ENCODE measurements at regions not wholly inside any gene's neighbourhood (a gene's known extent, or its start where the extent isn't known, plus 50 kb on each side); places are given as distances from the start of the nearest gene placed in this dataset.

DNA sequence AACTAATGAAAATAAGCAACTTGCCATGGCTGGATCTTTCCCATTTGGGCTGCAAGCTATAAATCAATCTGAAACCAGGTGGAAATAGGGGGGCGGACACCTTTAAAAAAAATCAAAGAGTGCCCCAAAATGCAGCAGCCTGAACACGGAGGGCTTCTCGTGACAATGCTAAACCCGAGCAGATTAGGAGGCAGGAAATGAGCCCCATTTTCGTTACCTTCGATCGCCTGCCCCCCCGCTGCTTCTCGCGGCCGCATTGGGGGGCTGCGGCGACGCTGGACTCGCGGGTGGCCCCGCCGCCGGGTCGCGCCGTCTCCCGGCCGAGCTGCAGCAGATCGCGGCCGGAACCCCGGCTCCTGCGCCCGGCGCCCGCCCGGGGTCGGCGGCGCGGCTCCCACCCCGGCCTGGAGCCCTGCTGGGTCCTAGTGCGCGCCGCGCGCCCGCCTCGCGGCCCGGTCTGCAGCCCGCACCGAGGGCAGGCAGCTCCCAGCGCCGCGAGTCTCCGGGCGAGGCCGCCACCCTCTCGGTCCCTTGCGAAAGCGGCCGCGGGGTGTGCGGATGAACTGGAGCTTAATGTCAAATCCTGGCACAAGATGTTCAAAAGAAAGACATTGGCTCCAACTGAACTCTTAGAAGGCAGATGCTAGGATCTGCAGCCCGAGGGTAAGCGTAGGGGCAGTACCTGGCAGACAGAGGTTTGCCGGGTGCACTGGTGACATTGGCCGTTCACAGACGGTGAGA, 201.9 kb upstream of the FOXN3 start:
- ChIA-PET POLR2A (interaction anchor here (0.6 to 0.7 kb wide), 2 partner anchors 173 to 298 kb away, joined by 3 to 9 read pairs; no protein-coding TSS in a partner anchor), CTCF (interaction anchor here (0.8 to 0.9 kb wide), 2 partner anchors 16 to 148 kb away, joined by 3 to 4 read pairs; no protein-coding TSS in a partner anchor)
- H3K36me3 ChIP-seq (ENCODE audit: control insufficient read depth, insufficient read depth, low read length) = no peaks in the 10 kb centered on the region

GRCh38 chr14:89618330-89618708, 201.3 kb upstream of the FOXN3 start:
- CTCF ChIA-PET = interaction anchor here (0.9 kb wide), 1 partner anchor 149 kb away, joined by 3 read pairs; no protein-coding TSS in a partner anchor
- DNase-seq (ENCODE audit: low read depth) = no peak
- POLR2A ChIA-PET = interaction anchor here (0.6 to 0.7 kb wide), 2 partner anchors 174 to 298 kb away, joined by 3 to 9 read pairs; no protein-coding TSS in a partner anchor
- Histone ChIP-seq H3K4me3 (ENCODE audit: low read depth, low read length) (peak overlapping the region; percentile 70), H3K36me3 (ENCODE audit: control insufficient read depth, insufficient read depth, low read length) (no peaks in the 10 kb centered on the region), H3K27me3 (ENCODE audit: control insufficient read depth, insufficient read depth, low read length) (no peaks in the 10 kb centered on the region)
- TF ChIP-seq, protein P1, sequence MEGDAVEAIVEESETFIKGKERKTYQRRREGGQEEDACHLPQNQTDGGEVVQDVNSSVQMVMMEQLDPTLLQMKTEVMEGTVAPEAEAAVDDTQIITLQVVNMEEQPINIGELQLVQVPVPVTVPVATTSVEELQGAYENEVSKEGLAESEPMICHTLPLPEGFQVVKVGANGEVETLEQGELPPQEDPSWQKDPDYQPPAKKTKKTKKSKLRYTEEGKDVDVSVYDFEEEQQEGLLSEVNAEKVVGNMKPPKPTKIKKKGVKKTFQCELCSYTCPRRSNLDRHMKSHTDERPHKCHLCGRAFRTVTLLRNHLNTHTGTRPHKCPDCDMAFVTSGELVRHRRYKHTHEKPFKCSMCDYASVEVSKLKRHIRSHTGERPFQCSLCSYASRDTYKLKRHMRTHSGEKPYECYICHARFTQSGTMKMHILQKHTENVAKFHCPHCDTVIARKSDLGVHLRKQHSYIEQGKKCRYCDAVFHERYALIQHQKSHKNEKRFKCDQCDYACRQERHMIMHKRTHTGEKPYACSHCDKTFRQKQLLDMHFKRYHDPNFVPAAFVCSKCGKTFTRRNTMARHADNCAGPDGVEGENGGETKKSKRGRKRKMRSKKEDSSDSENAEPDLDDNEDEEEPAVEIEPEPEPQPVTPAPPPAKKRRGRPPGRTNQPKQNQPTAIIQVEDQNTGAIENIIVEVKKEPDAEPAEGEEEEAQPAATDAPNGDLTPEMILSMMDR (IDR thresholded peaks at IDR 0.05; ENCODE audit: insufficient read depth, low read depth, low read length) = no peak

More for the DNA sequence above, 201.9 kb upstream of the FOXN3 start:
- peak overlapping the region; percentile 70 for H3K4me3 ChIP-seq (ENCODE audit: low read depth, low read length)
- no peaks in the 10 kb centered on the region for H3K27me3 ChIP-seq (ENCODE audit: control insufficient read depth, insufficient read depth, low read length)
- DNase-seq (ENCODE audit: low read depth) = no peak
- TF ChIP-seq, protein P1 (IDR thresholded peaks at IDR 0.05; ENCODE audit: insufficient read depth, low read depth, low read length) = no peak

DNA sequence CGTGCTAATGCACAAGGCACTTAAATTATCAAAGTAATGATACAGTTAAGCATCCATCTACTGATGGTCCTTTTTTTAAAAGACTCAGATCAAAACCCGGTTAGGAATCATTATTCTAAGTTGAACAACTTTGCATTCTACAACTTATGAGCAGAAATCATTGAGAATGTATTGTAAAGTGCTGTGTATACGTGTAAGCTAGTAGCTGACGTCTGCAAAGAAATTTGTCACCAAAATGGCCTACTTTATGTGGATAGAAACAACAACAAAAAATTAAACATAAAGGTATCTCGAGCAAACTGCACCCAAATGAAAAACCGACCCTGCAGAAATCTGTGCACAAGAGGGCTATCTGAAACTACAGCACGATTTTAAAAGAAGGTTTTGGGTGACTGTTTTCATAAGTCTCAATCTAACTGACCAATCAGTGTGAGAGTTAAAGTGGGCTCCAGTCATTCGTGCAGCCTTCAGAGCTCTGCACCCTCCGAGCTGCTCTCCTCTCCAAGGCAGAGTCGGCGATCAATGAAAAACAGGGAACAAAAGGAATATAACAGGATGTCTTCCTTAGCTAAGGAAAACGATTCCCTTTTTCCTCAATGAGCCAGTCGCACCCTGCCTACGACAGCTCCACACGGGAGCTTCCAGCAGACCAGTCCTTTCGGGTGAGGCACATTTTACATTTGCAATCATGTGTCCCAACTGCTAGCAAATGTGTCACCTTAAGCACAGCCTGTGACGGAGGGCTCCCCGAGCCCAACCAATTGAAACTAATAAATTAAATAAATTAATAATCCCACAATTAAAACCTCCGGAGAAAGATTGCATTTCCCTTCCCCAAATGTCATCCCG, 200.7 kb upstream of the FOXN3 start:
- ChIA-PET POLR2A (no interaction called here), CTCF (no interaction called here)
- H3K27me3 ChIP-seq (ENCODE audit: control insufficient read depth, insufficient read depth, low read length) = no peaks in the 10 kb centered on the region
- TF ChIP-seq, protein P1 (IDR thresholded peaks at IDR 0.05; ENCODE audit: insufficient read depth, low read depth, low read length) = no peak
- peak overlapping the region; percentile 70 for H3K4me3 ChIP-seq (ENCODE audit: low read depth, low read length)
- DNase-seq (ENCODE audit: low read depth) = no peak
- H3K36me3 ChIP-seq (ENCODE audit: control insufficient read depth, insufficient read depth, low read length) = no peaks in the 10 kb centered on the region

- DNase-seq (ENCODE audit: low read depth) = no peak
- Histone ChIP-seq H3K4me3 (ENCODE audit: low read depth, low read length) (no peak overlapping the region), H3K36me3 (ENCODE audit: control insufficient read depth, insufficient read depth, low read length) (no peaks in the 10 kb centered on the region), H3K27me3 (ENCODE audit: control insufficient read depth, insufficient read depth, low read length) (no peaks in the 10 kb centered on the region)
- CTCF ChIA-PET = no interaction called here
- TF ChIP-seq, protein P1 (IDR thresholded peaks at IDR 0.05; ENCODE audit: insufficient read depth, low read depth, low read length) = no peak
- POLR2A ChIA-PET = no interaction called here
Measured at GRCh38 chr14:89616852-89617341, 199.9 kb upstream of the FOXN3 start.

GRCh38 chr14:89616425-89616824, 199.4 kb upstream of the FOXN3 start:
- Histone ChIP-seq H3K36me3 (ENCODE audit: control insufficient read depth, insufficient read depth, low read length) (no peaks in the 10 kb centered on the region), H3K4me3 (ENCODE audit: low read depth, low read length) (no peak overlapping the region), H3K27me3 (ENCODE audit: control insufficient read depth, insufficient read depth, low read length) (no peaks in the 10 kb centered on the region)
- CTCF ChIA-PET = no interaction called here
- DNase-seq (ENCODE audit: low read depth) = no peak
- TF ChIP-seq, protein P1 (IDR thresholded peaks at IDR 0.05; ENCODE audit: insufficient read depth, low read depth, low read length) = no peak
- POLR2A ChIA-PET = no interaction called here
